Keratinocyte (primary cell): ENCODE measurements at regions not wholly inside any gene's neighbourhood (a gene's known extent, or its start where the extent isn't known, plus 50 kb on each side); places are given as distances from the start of the nearest gene placed in this dataset.

ENCODE experiments used
- DNase-seq: peaks from one replicate; pipeline ENCODE4 v3.0.0-alpha.2; 2011; ENCODE audit warnings: low read depth, missing footprints, low spot score
- FAIRE-seq: peaks from 2 replicates; lab custom pipeline; 2011; peaks lifted over from hg19 to GRCh38; lab: Jason Lieb, UNC
- H2AFZ ChIP-seq: 2 replicates; pipeline ENCODE4 v1.6.0; 2012; ENCODE audit warnings: low read length, control low read depth, inconsistent platforms; ENCODE audit not compliant: control insufficient read depth
- H3K27ac ChIP-seq: 2 replicates; pipeline ENCODE4 v1.5.1; 2011; ENCODE audit warnings: low read length; ENCODE audit not compliant: control insufficient read depth, insufficient read depth
- H3K27me3 ChIP-seq: 3 replicates; pipeline ENCODE4 v1.6.0; 2011; ENCODE audit warnings: low read length; ENCODE audit not compliant: control insufficient read depth, insufficient read depth; ENCODE audit errors: extremely low read depth
- H3K36me3 ChIP-seq, 2 experiments: 2 replicates in 1 of 2; 3 replicates in 1 of 2; pipeline ENCODE4 v1.5.1; 2011; ENCODE audit warnings: low read length in 2 of 2, mild to moderate bottlenecking in 1 of 2; ENCODE audit not compliant: control insufficient read depth in 2 of 2, insufficient read depth in 2 of 2; ENCODE audit errors: extremely low read depth in 1 of 2
- H3K4me1 ChIP-seq: 3 replicates; pipeline ENCODE4 v1.5.1; 2011; ENCODE audit warnings: low read length; ENCODE audit not compliant: control insufficient read depth, insufficient read depth; ENCODE audit errors: extremely low read depth
- H3K4me2 ChIP-seq: 3 replicates; pipeline ENCODE4 v1.6.0; 2011; ENCODE audit warnings: low read depth, low read length; ENCODE audit not compliant: control insufficient read depth, insufficient read depth; ENCODE audit errors: extremely low read depth
- H3K4me3 ChIP-seq, 3 experiments: fragments of 200-600 bp in 1 of 3; sonication (generic) in 1 of 3; 2 replicates in 2 of 3; 3 replicates in 1 of 3; pipeline ENCODE4 v1.5.1; 2011 to 2016; ENCODE audit warnings: low read length in 3 of 3, mild to moderate bottlenecking in 3 of 3, control low read depth in 2 of 3, inconsistent platforms in 1 of 3, low read depth in 1 of 3, mixed read lengths in 1 of 3, mixed run types in 1 of 3, moderate library complexity in 1 of 3; ENCODE audit not compliant: control insufficient read depth in 2 of 3, insufficient read depth in 2 of 3; ENCODE audit errors: extremely low read depth in 1 of 3
- H3K79me2 ChIP-seq: 2 replicates; pipeline ENCODE4 v1.6.0; 2012; ENCODE audit warnings: low read length; ENCODE audit not compliant: control insufficient read depth, insufficient read depth
- H3K9ac ChIP-seq: 3 replicates; pipeline ENCODE4 v1.6.0; 2011; ENCODE audit warnings: low read length; ENCODE audit not compliant: control insufficient read depth, insufficient read depth; ENCODE audit errors: extremely low read depth
- H3K9me1 ChIP-seq: 3 replicates; pipeline ENCODE4 v1.6.0; 2011; ENCODE audit warnings: low read length; ENCODE audit not compliant: control insufficient read depth, insufficient read depth; ENCODE audit errors: extremely low read depth
- H3K9me3 ChIP-seq: 2 replicates; pipeline ENCODE4 v1.5.1; 2012; ENCODE audit warnings: low read depth, low read length; ENCODE audit not compliant: control insufficient read depth
- H4K20me1 ChIP-seq: 3 replicates; pipeline ENCODE4 v1.6.0; 2011; ENCODE audit warnings: low read length; ENCODE audit not compliant: control insufficient read depth, insufficient read depth; ENCODE audit errors: extremely low read depth
- CTCF ChIP-seq, 3 experiments: IDR thresholded peaks in 1 of 3; conservative IDR thresholded peaks in 1 of 3; optimal IDR thresholded peaks in 1 of 3; 2 replicates in 2 of 3; 3 replicates in 1 of 3; pipeline versions ENCODE3 to v1.5.1; 2011; ENCODE audit warnings: low read length in 3 of 3, mild to moderate bottlenecking in 3 of 3, moderate library complexity in 2 of 3, control low read depth in 1 of 3, inconsistent platforms in 1 of 3; ENCODE audit not compliant: insufficient read depth in 2 of 3; ENCODE audit errors: extremely low read depth in 1 of 3
- EZH2 ChIP-seq: IDR thresholded peaks from one replicate; pipeline ENCODE4 v1.6.1; 2012; ENCODE audit warnings: inconsistent platforms, mild to moderate bottlenecking, low read length, moderate library complexity
- dilution Hi-C: fragments of 300-500 bp; cut with MboI; formaldehyde crosslinking; loops from one replicate; pipeline ENCODE4 v1.7.0; 2020; ENCODE audit warnings: low sequenced_read_pairs; ENCODE audit not compliant: extremely low pct_ligation_motif_present

GRCh38 chr4:135724421-135724820, 1522.8 kb upstream of the PABPC4L start:
- H2AFZ ChIP-seq = no peak overlapping the region
- DNase-seq = no peak
- H3K4me3 ChIP-seq = no peak overlapping the region
- no peaks in the 10 kb centered on the region for H4K20me1 ChIP-seq
- no peaks in the 10 kb centered on the region for H3K9me3 ChIP-seq
- no peaks in the 10 kb centered on the region for H3K36me3 ChIP-seq
- no peak overlapping the region for H3K9ac ChIP-seq
- H3K4me2 ChIP-seq = no peak overlapping the region
- no peaks in the 10 kb centered on the region for H3K79me2 ChIP-seq
- no peak overlapping the region for H3K27ac ChIP-seq
- no peaks in the 10 kb centered on the region for H3K9me1 ChIP-seq
- TF ChIP-seq CTCF (optimal IDR thresholded peaks at IDR 0.05 in 1 of 3, IDR thresholded peaks at IDR 0.05 in 1 of 3, conservative IDR thresholded peaks at IDR 0.05 in 1 of 3; ENCODE audit: extremely low read depth in 1 of 3, insufficient read depth in 2 of 3, low read length in 3 of 3) (no peak), EZH2 (no peak)
- dilution Hi-C loops = no loop called here
- no peaks in the 10 kb centered on the region for H3K4me1 ChIP-seq
- FAIRE-seq = no peak
- no peaks in the 10 kb centered on the region for H3K27me3 ChIP-seq

- Histone ChIP-seq H3K4me1 (no peaks in the 10 kb centered on the region), H2AFZ (no peak overlapping the region), H3K36me3 (no peaks in the 10 kb centered on the region), H3K27me3 (no peaks in the 10 kb centered on the region), H3K79me2 (no peaks in the 10 kb centered on the region), H3K4me3 (no peak overlapping the region), H4K20me1 (no peaks in the 10 kb centered on the region), H3K27ac (no peak overlapping the region), H3K9ac (no peak overlapping the region), H3K9me3 (no peaks in the 10 kb centered on the region), H3K9me1 (no peaks in the 10 kb centered on the region), H3K4me2 (no peak overlapping the region)
- TF ChIP-seq CTCF (optimal IDR thresholded peaks at IDR 0.05 in 1 of 3, IDR thresholded peaks at IDR 0.05 in 1 of 3, conservative IDR thresholded peaks at IDR 0.05 in 1 of 3; ENCODE audit: extremely low read depth in 1 of 3, insufficient read depth in 2 of 3, low read length in 3 of 3) (no peak), EZH2 (no peak)
- dilution Hi-C loops = no loop called here
- no peak for DNase-seq
- no peak for FAIRE-seq
Observed at GRCh38 chr4:135718019-135718418, 1516.4 kb upstream of the PABPC4L start.
